ENCODE measurements at regions not wholly inside any gene's neighbourhood (a gene's known extent, or its start where the extent isn't known, plus 50 kb on each side); places are given as distances from the start of the nearest gene placed in this dataset.

DNA sequence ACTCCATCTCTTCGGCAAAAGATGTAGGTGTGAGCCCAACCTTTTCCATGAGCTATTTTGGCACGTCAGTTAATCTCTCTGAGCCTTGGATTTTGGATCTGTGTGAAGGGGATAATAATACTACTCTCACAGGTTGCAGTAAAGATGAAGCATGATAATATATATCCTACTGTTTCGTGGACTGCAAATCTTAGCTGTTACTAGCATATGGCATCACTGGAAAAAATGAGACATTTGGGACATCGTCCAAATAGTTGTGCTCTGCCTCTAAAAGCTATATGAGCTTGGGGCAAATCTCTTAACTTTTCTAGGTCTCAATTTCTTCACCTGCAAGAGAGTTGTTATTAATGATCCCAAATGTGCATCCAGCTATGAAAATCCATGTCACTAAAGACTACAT is 147.4 kb upstream of the ZRANB2 start:
- no peaks in the 10 kb centered on the region for H3K36me3 ChIP-seq (replicated peaks in 1 of 2; ENCODE audit: control insufficient read depth in 1 of 2, insufficient read depth in 2 of 2, low read length in 1 of 2)
- H3K4me2 ChIP-seq = no peak overlapping the region
- POLR2A ChIA-PET = no interaction called here
- H3K79me2 ChIP-seq (ENCODE audit: insufficient read depth) = no peaks in the 10 kb centered on the region
- H4K20me1 ChIP-seq (ENCODE audit: insufficient read depth) = no peaks in the 10 kb centered on the region
- CTCF ChIA-PET = interaction anchor here (0.5 to 0.6 kb wide), 2 partner anchors 41 to 417 kb away, joined by 3 to 4 read pairs; no protein-coding TSS in a partner anchor
- H3F3A ChIP-seq (replicated peaks; ENCODE audit: insufficient read depth) = no peaks in the 10 kb centered on the region
- no peak overlapping the region for H2AFZ ChIP-seq (ENCODE audit: low read depth)
- TF ChIP-seq FOXM1 (IDR thresholded peaks at IDR 0.05; ENCODE audit: low read depth) (no peak), FOSL2 (IDR thresholded peaks at IDR 0.05; ENCODE audit: borderline replicate concordance, low read depth) (no peak), ELF1 (IDR thresholded peaks at IDR 0.05) (no peak), USF1 (IDR thresholded peaks at IDR 0.05; ENCODE audit: borderline replicate concordance, low read depth) (no peak), IRF3 (IDR thresholded peaks at IDR 0.05; ENCODE audit: low read depth, low read length) (no peak), FOXJ3 (CRISPR knock-in tag; IDR thresholded peaks at IDR 0.05) (no peak), NFIC (IDR thresholded peaks at IDR 0.05; ENCODE audit: borderline replicate concordance) (no peak), GATA2 (CRISPR knock-in tag; IDR thresholded peaks at IDR 0.05) (no peak)
- no peaks in the 10 kb centered on the region for H3K4me1 ChIP-seq (ENCODE audit: control insufficient read depth in 1 of 2, insufficient read depth in 2 of 2, low read depth in 1 of 2, low read length in 1 of 2)
- no peak overlapping the region for H3K4me3 ChIP-seq (ENCODE audit: low read depth in 2 of 2, low read length in 1 of 2)
- WGBS (ENCODE audit: low lambda C conversion rate) = 38% methylated on average over 4 of the region's 4 CpGs
- no peak overlapping the region for H3K27ac ChIP-seq (ENCODE audit: low read depth in 2 of 2, low read length in 1 of 2)
- no peaks in the 10 kb centered on the region for H3K27me3 ChIP-seq (ENCODE audit: insufficient read depth)
- H3K9ac ChIP-seq = no peak overlapping the region
- no peaks in the 10 kb centered on the region for H3K9me2 ChIP-seq
- no peaks in the 10 kb centered on the region for H3K9me3 ChIP-seq
- no peak for DNase-seq

DNA sequence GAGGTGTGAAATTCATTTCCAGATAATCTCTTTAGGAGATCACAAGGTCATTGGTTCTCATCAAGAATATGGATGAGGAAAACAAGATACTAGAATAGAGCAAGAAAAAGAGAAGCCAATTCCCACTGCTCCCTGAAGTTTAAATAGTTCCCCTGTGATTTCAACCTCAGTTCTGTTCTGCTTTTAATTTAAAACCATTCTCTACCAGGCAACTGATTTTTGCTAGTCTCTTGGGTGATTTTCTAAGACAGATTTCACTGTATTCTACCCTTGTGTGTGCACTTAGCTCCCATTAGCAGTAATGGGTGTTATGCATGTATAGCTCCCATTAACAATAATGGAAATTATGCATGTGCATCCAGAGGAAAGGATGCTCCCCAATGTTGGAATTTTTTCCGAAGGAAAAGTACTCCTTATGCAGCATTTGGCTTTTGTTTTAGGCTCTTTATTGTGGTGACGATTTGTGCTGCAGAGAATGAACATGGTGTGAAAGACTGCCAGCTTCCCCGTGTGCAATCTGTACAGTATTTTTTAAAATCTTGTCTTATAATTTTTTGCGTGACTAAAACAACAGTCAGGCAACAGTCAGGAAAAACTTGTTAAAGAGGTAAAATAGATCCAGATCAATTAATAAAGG is 144.0 kb upstream of the ZRANB2 start:
- no peaks in the 10 kb centered on the region for H3K9me2 ChIP-seq
- ChIA-PET POLR2A (no interaction called here), CTCF (no interaction called here)
- H4K20me1 ChIP-seq (ENCODE audit: insufficient read depth) = no peaks in the 10 kb centered on the region
- H3K4me2 ChIP-seq = no peak overlapping the region
- H3K36me3 ChIP-seq (replicated peaks in 1 of 2; ENCODE audit: control insufficient read depth in 1 of 2, insufficient read depth in 2 of 2, low read length in 1 of 2) = no peaks in the 10 kb centered on the region
- H2AFZ ChIP-seq (ENCODE audit: low read depth) = no peak overlapping the region
- H3K27me3 ChIP-seq (ENCODE audit: insufficient read depth) = no peaks in the 10 kb centered on the region
- H3K4me3 ChIP-seq (ENCODE audit: low read depth in 2 of 2, low read length in 1 of 2) = no peak overlapping the region
- no peaks in the 10 kb centered on the region for H3F3A ChIP-seq (replicated peaks; ENCODE audit: insufficient read depth)
- H3K79me2 ChIP-seq (ENCODE audit: insufficient read depth) = no peaks in the 10 kb centered on the region
- no peak for DNase-seq
- WGBS (ENCODE audit: low lambda C conversion rate) = 45% methylated on average over 4 of the region's 4 CpGs
- no peaks in the 10 kb centered on the region for H3K9me3 ChIP-seq
- TF ChIP-seq, protein P1, sequence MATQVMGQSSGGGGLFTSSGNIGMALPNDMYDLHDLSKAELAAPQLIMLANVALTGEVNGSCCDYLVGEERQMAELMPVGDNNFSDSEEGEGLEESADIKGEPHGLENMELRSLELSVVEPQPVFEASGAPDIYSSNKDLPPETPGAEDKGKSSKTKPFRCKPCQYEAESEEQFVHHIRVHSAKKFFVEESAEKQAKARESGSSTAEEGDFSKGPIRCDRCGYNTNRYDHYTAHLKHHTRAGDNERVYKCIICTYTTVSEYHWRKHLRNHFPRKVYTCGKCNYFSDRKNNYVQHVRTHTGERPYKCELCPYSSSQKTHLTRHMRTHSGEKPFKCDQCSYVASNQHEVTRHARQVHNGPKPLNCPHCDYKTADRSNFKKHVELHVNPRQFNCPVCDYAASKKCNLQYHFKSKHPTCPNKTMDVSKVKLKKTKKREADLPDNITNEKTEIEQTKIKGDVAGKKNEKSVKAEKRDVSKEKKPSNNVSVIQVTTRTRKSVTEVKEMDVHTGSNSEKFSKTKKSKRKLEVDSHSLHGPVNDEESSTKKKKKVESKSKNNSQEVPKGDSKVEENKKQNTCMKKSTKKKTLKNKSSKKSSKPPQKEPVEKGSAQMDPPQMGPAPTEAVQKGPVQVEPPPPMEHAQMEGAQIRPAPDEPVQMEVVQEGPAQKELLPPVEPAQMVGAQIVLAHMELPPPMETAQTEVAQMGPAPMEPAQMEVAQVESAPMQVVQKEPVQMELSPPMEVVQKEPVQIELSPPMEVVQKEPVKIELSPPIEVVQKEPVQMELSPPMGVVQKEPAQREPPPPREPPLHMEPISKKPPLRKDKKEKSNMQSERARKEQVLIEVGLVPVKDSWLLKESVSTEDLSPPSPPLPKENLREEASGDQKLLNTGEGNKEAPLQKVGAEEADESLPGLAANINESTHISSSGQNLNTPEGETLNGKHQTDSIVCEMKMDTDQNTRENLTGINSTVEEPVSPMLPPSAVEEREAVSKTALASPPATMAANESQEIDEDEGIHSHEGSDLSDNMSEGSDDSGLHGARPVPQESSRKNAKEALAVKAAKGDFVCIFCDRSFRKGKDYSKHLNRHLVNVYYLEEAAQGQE (IDR thresholded peaks at IDR 0.05; ENCODE audit: low read depth, low read length) = no peak
- TF ChIP-seq RCOR1 (IDR thresholded peaks at IDR 0.05; ENCODE audit: low read length) (no peak), RFX5 (IDR thresholded peaks at IDR 0.05; ENCODE audit: low read length) (no peak), EZH2phosphoT487 (IDR thresholded peaks at IDR 0.05; ENCODE audit: borderline replicate concordance, low read depth) (no peak), MXI1 (IDR thresholded peaks at IDR 0.05; ENCODE audit: low read depth, low read length) (no peak), USF1 (IDR thresholded peaks at IDR 0.05; ENCODE audit: borderline replicate concordance, low read depth) (no peak), USF2 (IDR thresholded peaks at IDR 0.05; ENCODE audit: borderline replicate concordance, low read depth, low read length) (no peak), ELF1 (IDR thresholded peaks at IDR 0.05) (no peak), MAX (IDR thresholded peaks at IDR 0.05; ENCODE audit: low read depth) (no peak)
- no peak overlapping the region for H3K27ac ChIP-seq (ENCODE audit: low read depth in 2 of 2, low read length in 1 of 2)
- H3K4me1 ChIP-seq (ENCODE audit: control insufficient read depth in 1 of 2, insufficient read depth in 2 of 2, low read depth in 1 of 2, low read length in 1 of 2) = no peaks in the 10 kb centered on the region
- H3K9ac ChIP-seq = no peak overlapping the region
